ENCODE measurements at regions not wholly inside any gene's neighbourhood (a gene's known extent, or its start where the extent isn't known, plus 50 kb on each side); places are given as distances from the start of the nearest gene placed in this dataset.
"Not testable (repeated sequence)": the region's sequence is repeated elsewhere in the genome, so short reads cannot be mapped to it uniquely, and the experiment has no call there.

DNA sequence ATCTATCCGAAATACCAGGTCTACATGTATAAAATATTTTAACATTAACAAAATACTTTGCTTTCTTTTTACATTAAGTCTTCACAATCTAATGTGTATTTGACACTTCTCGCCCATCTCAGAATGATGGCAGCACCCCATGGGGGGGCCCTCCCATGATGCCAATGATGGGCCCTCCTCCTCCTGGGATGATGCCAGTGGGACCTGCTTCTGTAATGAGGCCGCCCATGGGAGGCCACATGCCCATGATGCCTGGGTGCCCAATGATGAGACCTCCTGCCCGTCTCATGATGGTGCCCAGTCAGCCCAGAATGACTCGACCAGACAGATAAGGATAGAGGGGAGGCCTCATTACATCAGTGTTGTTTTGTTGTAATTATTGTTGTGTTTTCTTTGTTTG lies 110.5 kb downstream of the ART5 start:
- TF ChIP-seq, protein P1, sequence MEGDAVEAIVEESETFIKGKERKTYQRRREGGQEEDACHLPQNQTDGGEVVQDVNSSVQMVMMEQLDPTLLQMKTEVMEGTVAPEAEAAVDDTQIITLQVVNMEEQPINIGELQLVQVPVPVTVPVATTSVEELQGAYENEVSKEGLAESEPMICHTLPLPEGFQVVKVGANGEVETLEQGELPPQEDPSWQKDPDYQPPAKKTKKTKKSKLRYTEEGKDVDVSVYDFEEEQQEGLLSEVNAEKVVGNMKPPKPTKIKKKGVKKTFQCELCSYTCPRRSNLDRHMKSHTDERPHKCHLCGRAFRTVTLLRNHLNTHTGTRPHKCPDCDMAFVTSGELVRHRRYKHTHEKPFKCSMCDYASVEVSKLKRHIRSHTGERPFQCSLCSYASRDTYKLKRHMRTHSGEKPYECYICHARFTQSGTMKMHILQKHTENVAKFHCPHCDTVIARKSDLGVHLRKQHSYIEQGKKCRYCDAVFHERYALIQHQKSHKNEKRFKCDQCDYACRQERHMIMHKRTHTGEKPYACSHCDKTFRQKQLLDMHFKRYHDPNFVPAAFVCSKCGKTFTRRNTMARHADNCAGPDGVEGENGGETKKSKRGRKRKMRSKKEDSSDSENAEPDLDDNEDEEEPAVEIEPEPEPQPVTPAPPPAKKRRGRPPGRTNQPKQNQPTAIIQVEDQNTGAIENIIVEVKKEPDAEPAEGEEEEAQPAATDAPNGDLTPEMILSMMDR (IDR thresholded peaks at IDR 0.05; ENCODE audit: insufficient read depth, low read depth, low read length), result not testable (repeated sequence)
- TF ChIP-seq EZH2 (IDR thresholded peaks at IDR 0.05; ENCODE audit: insufficient read depth, low read length), result not testable (repeated sequence)

All from astrocyte (in vitro differentiated cells and primary cell).